CD4-positive, alpha-beta T cell (primary cell): ENCODE measurements at regions not wholly inside any gene's neighbourhood (a gene's known extent, or its start where the extent isn't known, plus 50 kb on each side); places are given as distances from the start of the nearest gene placed in this dataset.
"Not testable (repeated sequence)": the region's sequence is repeated elsewhere in the genome, so short reads cannot be mapped to it uniquely, and the experiment has no call there.

Source experiments
- ATAC-seq: fragments of 200-7000 bp; cut with Tn5 transposase; one replicate; pipeline ENCODE4 v1.10.0; 2022; ENCODE audit warnings: mild to moderate bottlenecking; ENCODE audit not compliant: poor library complexity
- CTCF ChIA-PET: fragments of 350-600 bp; sonication (Branson Sonifier 250); formaldehyde crosslinking; loops from one replicate; lab custom pipeline; 2021; ENCODE audit warnings: antibody characterized with exemption, inconsistent platforms; lab: Charles Lee
- POLR2A ChIA-PET: fragments of 350-600 bp; sonication (Branson Sonifier 250); formaldehyde crosslinking; loops from one replicate; lab custom pipeline; 2021; ENCODE audit warnings: antibody characterized with exemption, inconsistent platforms; lab: Charles Lee
- DNase-seq, 14 experiments: peaks; one replicate each; pipeline ENCODE4 v3.0.0-alpha.2; 2013 to 2020; ENCODE audit warnings: mixed read lengths in 2 of 14
- H3K27ac ChIP-seq, 2 donors: one replicate each; pipeline versions ENCODE4 v1.5.1 to v1.7.0; 2013; ENCODE audit warnings: low read length in 2 of 2, low read depth in 1 of 2, mild to moderate bottlenecking in 1 of 2
- H3K27me3 ChIP-seq, 2 experiments: 1 replicate in 1 of 2; 2 replicates in 1 of 2; pipeline versions ENCODE4 v1.6.1 to v1.7.0; 2013; ENCODE audit warnings: low read length in 2 of 2, control low read depth in 1 of 2, mild to moderate bottlenecking in 1 of 2, moderate library complexity in 1 of 2; ENCODE audit not compliant: insufficient read depth in 2 of 2, control insufficient read depth in 1 of 2
- H3K36me3 ChIP-seq: one replicate; pipeline ENCODE4 v1.6.1; 2013; ENCODE audit warnings: low read length, control low read depth; ENCODE audit not compliant: insufficient read depth
- H3K4me1 ChIP-seq: one replicate; pipeline ENCODE4 v1.6.1; 2013; ENCODE audit warnings: low read length, control low read depth; ENCODE audit not compliant: insufficient read depth
- H3K4me3 ChIP-seq: one replicate; pipeline ENCODE4 v1.5.1; 2013; ENCODE audit warnings: mild to moderate bottlenecking, low read length, moderate library complexity
- H3K9me3 ChIP-seq, 2 experiments: 1 replicate in 1 of 2; 2 replicates in 1 of 2; pipeline versions ENCODE4 v1.6.1 to v1.7.0; 2013; ENCODE audit warnings: low read length in 2 of 2, mild to moderate bottlenecking in 2 of 2, control low read depth in 1 of 2, moderate library complexity in 1 of 2; ENCODE audit not compliant: control insufficient read depth in 1 of 2, insufficient read depth in 1 of 2
- H3K27ac Mint-ChIP-seq: one replicate; pipeline ENCODE4 v1.8.0; 2020; ENCODE audit warnings: mixed read lengths
- H3K27me3 Mint-ChIP-seq: one replicate; pipeline ENCODE4 v1.8.0; 2021; ENCODE audit warnings: mixed read lengths
- H3K36me3 Mint-ChIP-seq: one replicate; pipeline ENCODE4 v1.8.0; 2021; ENCODE audit warnings: low read depth, mixed read lengths
- H3K4me1 Mint-ChIP-seq: one replicate; pipeline ENCODE4 v1.8.0; 2021; ENCODE audit warnings: low read depth, mixed read lengths
- H3K4me3 Mint-ChIP-seq: one replicate; pipeline ENCODE4 v1.8.0; 2020; ENCODE audit warnings: mild to moderate bottlenecking, mixed read lengths
- H3K9me3 Mint-ChIP-seq: one replicate; pipeline ENCODE4 v1.8.0; 2020; ENCODE audit warnings: mixed read lengths
- CTCF ChIP-seq: fragments of 200-600 bp; IDR thresholded peaks from one replicate; pipeline ENCODE4 v1.8.0; 2022; ENCODE audit warnings: antibody characterized with exemption, mild to moderate bottlenecking
- intact Hi-C, 2 experiments: fragments of 100-400 bp; cut with DNase I in 1 of 2; cut with micrococcal nuclease in 1 of 2; formaldehyde crosslinking; loops; one replicate each; pipeline versions ENCODE4 v1.15.1 to v1.9.0; 2023 to 2025; cut with DNase I, micrococcal nuclease

DNA sequence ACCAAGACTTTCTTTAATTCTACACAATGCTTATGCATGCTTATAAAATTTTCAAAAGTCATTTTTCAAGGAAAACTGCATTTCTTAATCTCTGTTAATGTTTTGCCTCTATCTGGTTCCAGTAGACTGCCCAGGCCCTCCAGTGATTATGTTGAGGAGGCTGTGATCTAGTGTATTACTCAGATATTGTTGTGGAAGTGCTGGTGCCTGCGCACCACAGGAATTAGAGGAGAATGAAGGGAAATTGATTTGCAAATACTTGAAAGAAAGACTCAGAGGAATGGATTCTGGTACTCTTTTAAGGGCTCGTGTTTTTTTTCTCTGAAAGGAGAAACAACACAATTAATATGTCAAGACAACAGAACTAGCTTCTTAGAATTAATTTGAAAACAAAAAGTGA lies 1015.1 kb downstream of the RPA4 start:
- Histone ChIP-seq H3K36me3 (no peaks in the 10 kb centered on the region), H3K27ac (no peak overlapping the region), H3K4me1 (no peaks in the 10 kb centered on the region), H3K27me3 (no peaks in the 10 kb centered on the region), H3K4me3 (no peak overlapping the region), H3K9me3 (no peaks in the 10 kb centered on the region)
- TF ChIP-seq CTCF, result no peak
- POLR2A ChIA-PET, result no interaction called here
- no peak for DNase-seq
- no peaks in the 10 kb centered on the region for H3K27me3 Mint-ChIP-seq
- H3K36me3 Mint-ChIP-seq, result no peaks in the 10 kb centered on the region
- intact Hi-C loops, result no loop called here
- ATAC-seq, result no peak
- no peak overlapping the region for H3K27ac Mint-ChIP-seq
- CTCF ChIA-PET, result no interaction called here
- H3K4me1 Mint-ChIP-seq, result no peaks in the 10 kb centered on the region
- H3K9me3 Mint-ChIP-seq, result no peaks in the 10 kb centered on the region
- no peak overlapping the region for H3K4me3 Mint-ChIP-seq

GRCh38 chrX:97907791-97908190 lies 1024.1 kb downstream of the RPA4 start:
- Mint-ChIP-seq H3K4me3 (no peak overlapping the region), H3K27ac (no peak overlapping the region), H3K9me3 (peaks cover 2% of the 10 kb centered on the region), H3K36me3 (no peaks in the 10 kb centered on the region), H3K4me1 (no peaks in the 10 kb centered on the region), H3K27me3 (no peaks in the 10 kb centered on the region)
- Histone ChIP-seq H3K27ac (no peak overlapping the region), H3K36me3 (no peaks in the 10 kb centered on the region), H3K9me3 (no peaks in the 10 kb centered on the region), H3K4me3 (no peak overlapping the region), H3K27me3 (no peaks in the 10 kb centered on the region), H3K4me1 (no peaks in the 10 kb centered on the region)
- ATAC-seq (no peak), DNase-seq (no peak)
- POLR2A ChIA-PET, result no interaction called here
- intact Hi-C loops, result no loop called here
- CTCF ChIA-PET, result no interaction called here
- TF ChIP-seq CTCF, result no peak

GRCh38 chrX:97909245-97909644 lies 1025.5 kb downstream of the RPA4 start:
- Histone ChIP-seq H3K9me3 (no peaks in the 10 kb centered on the region), H3K36me3 (no peaks in the 10 kb centered on the region), H3K27me3 (no peaks in the 10 kb centered on the region), H3K27ac (no peak overlapping the region), H3K4me1 (no peaks in the 10 kb centered on the region), H3K4me3 (no peak overlapping the region)
- Mint-ChIP-seq H3K9me3 (peaks cover 2% of the 10 kb centered on the region), H3K27ac (no peak overlapping the region), H3K4me3 (no peak overlapping the region), H3K4me1 (no peaks in the 10 kb centered on the region), H3K27me3 (no peaks in the 10 kb centered on the region), H3K36me3 (no peaks in the 10 kb centered on the region)
- POLR2A ChIA-PET, result no interaction called here
- intact Hi-C loops, result no loop called here
- TF ChIP-seq CTCF, result no peak
- ATAC-seq (no peak), DNase-seq (no peak)
- CTCF ChIA-PET, result no interaction called here

GRCh38 chrX:97915390-97915789 lies 1031.7 kb downstream of the RPA4 start:
- H3K36me3 Mint-ChIP-seq, CTCF ChIA-PET, DNase-seq, H3K27me3 ChIP-seq, H3K27ac Mint-ChIP-seq, H3K27ac ChIP-seq, H3K4me3 Mint-ChIP-seq, H3K9me3 Mint-ChIP-seq, ATAC-seq, H3K27me3 Mint-ChIP-seq, H3K4me3 ChIP-seq, H3K4me1 ChIP-seq, H3K9me3 ChIP-seq, intact Hi-C loops, POLR2A ChIA-PET, H3K36me3 ChIP-seq, H3K4me1 Mint-ChIP-seq: not testable (repeated sequence)

GRCh38 chrX:97921223-97921622 lies 1037.5 kb downstream of the RPA4 start:
- H3K27me3 Mint-ChIP-seq, H3K4me3 ChIP-seq, H3K4me1 Mint-ChIP-seq, H3K27ac Mint-ChIP-seq, H3K4me1 ChIP-seq, POLR2A ChIA-PET, H3K27me3 ChIP-seq, H3K36me3 Mint-ChIP-seq, H3K9me3 ChIP-seq, H3K9me3 Mint-ChIP-seq, H3K27ac ChIP-seq, H3K36me3 ChIP-seq, intact Hi-C loops, CTCF ChIA-PET, ATAC-seq, H3K4me3 Mint-ChIP-seq, DNase-seq: not testable (repeated sequence)
